CD4-positive, alpha-beta memory T cell (primary cell): ENCODE measurements at regions not wholly inside any gene's neighbourhood (a gene's known extent, or its start where the extent isn't known, plus 50 kb on each side); places are given as distances from the start of the nearest gene placed in this dataset.

Experiments used
- CTCF ChIA-PET: fragments of 350-600 bp; sonication (Branson Sonifier 250); formaldehyde crosslinking; loops from one replicate; lab custom pipeline; 2021; ENCODE audit warnings: inconsistent platforms; ENCODE audit not compliant: partially characterized antibody; lab: Charles Lee
- POLR2A ChIA-PET: fragments of 350-600 bp; sonication (Branson Sonifier 250); formaldehyde crosslinking; loops from one replicate; lab custom pipeline; 2021; ENCODE audit not compliant: partially characterized antibody; lab: Charles Lee
- DNase-seq, 5 donors: peaks; one replicate each; pipeline versions ENCODE4 v3.0.0 to v3.0.0-alpha.2; 2020 to 2022; ENCODE audit warnings: mixed read lengths in 1 of 5
- H3K27ac ChIP-seq: one replicate; pipeline ENCODE4 v1.7.0; 2013; ENCODE audit warnings: low read depth, low read length
- H3K27me3 ChIP-seq: 2 replicates; pipeline ENCODE4 v1.7.0; 2013; ENCODE audit warnings: mild to moderate bottlenecking, low read length, moderate library complexity; ENCODE audit not compliant: insufficient read depth
- H3K36me3 ChIP-seq: 2 replicates; pipeline ENCODE4 v1.7.0; 2013; ENCODE audit warnings: mild to moderate bottlenecking, low read length, moderate library complexity; ENCODE audit not compliant: insufficient read depth
- H3K4me1 ChIP-seq: 2 replicates; pipeline ENCODE4 v1.7.0; 2013; ENCODE audit warnings: mild to moderate bottlenecking, low read length, moderate library complexity; ENCODE audit not compliant: insufficient read depth
- H3K4me3 ChIP-seq, 2 donors: one replicate each; pipeline ENCODE4 v1.7.0; 2013; ENCODE audit warnings: low read length in 2 of 2, mild to moderate bottlenecking in 1 of 2
- H3K9me3 ChIP-seq, 2 donors: one replicate each; pipeline ENCODE4 v1.7.0; 2013; ENCODE audit warnings: low read length in 2 of 2, control low read depth in 1 of 2; ENCODE audit not compliant: control insufficient read depth in 1 of 2
- H3K27ac Mint-ChIP-seq, 7 donors: one replicate each; pipeline ENCODE4 v1.8.0; 2020 to 2021; ENCODE audit warnings: mixed read lengths in 7 of 7, mild to moderate bottlenecking in 6 of 7, inconsistent platforms in 3 of 7, moderate library complexity in 3 of 7
- H3K27me3 Mint-ChIP-seq, 2 donors: one replicate each; pipeline ENCODE4 v1.8.0; 2020 to 2021; ENCODE audit warnings: mixed read lengths in 2 of 2
- H3K36me3 Mint-ChIP-seq, 2 donors: one replicate each; pipeline ENCODE4 v1.8.0; 2020 to 2021; ENCODE audit warnings: mixed read lengths in 2 of 2, inconsistent platforms in 1 of 2, mild to moderate bottlenecking in 1 of 2
- H3K4me1 Mint-ChIP-seq, 4 donors: one replicate each; pipeline ENCODE4 v1.8.0; 2020 to 2021; ENCODE audit warnings: mixed read lengths in 4 of 4, mild to moderate bottlenecking in 1 of 4
- H3K4me3 Mint-ChIP-seq, 8 donors: one replicate each; pipeline ENCODE4 v1.8.0; 2020 to 2021; ENCODE audit warnings: mixed read lengths in 8 of 8, mild to moderate bottlenecking in 7 of 8, moderate library complexity in 6 of 8, inconsistent platforms in 3 of 8
- H3K9me3 Mint-ChIP-seq, 8 donors: one replicate each; pipeline ENCODE4 v1.8.0; 2020 to 2021; ENCODE audit warnings: mixed read lengths in 8 of 8, mild to moderate bottlenecking in 5 of 8, inconsistent platforms in 3 of 8, moderate library complexity in 1 of 8
- intact Hi-C: fragments of 100-400 bp; cut with micrococcal nuclease; formaldehyde crosslinking; loops from one replicate; pipeline ENCODE4 v1.15.1; 2023

GRCh38 chr4:128524311-128524710 lies 236.7 kb upstream of the PGRMC2 start:
- Histone ChIP-seq H3K27me3 (no peaks in the 10 kb centered on the region), H3K9me3 (no peaks in the 10 kb centered on the region), H3K4me1 (no peaks in the 10 kb centered on the region), H3K27ac (no peak overlapping the region), H3K36me3 (no peaks in the 10 kb centered on the region), H3K4me3 (no peak overlapping the region)
- Mint-ChIP-seq H3K27ac (no peak overlapping the region), H3K4me3 (no peak overlapping the region), H3K4me1 (peaks cover 0 to 1% (median 0%) of the 10 kb centered on the region in 4 donors), H3K9me3 (peaks cover 0 to 2% (median 0%) of the 10 kb centered on the region in 8 donors), H3K36me3 (no peaks in the 10 kb centered on the region), H3K27me3 (peaks cover 6 to 10% of the 10 kb centered on the region in 2 donors)
- CTCF ChIA-PET = no interaction called here
- intact Hi-C loops = no loop called here
- POLR2A ChIA-PET = no interaction called here
- no peak for DNase-seq

- peaks cover 0 to 2% (median 0%) of the 10 kb centered on the region in 8 donors for H3K9me3 Mint-ChIP-seq
- Histone ChIP-seq H3K27ac (no peak overlapping the region), H3K4me3 (no peak overlapping the region), H3K9me3 (no peaks in the 10 kb centered on the region), H3K36me3 (no peaks in the 10 kb centered on the region), H3K4me1 (no peaks in the 10 kb centered on the region), H3K27me3 (no peaks in the 10 kb centered on the region)
- DNase-seq = no peak
- intact Hi-C loops = no loop called here
- H3K4me3 Mint-ChIP-seq = no peak overlapping the region
- CTCF ChIA-PET = no interaction called here
- peaks cover 6 to 10% of the 10 kb centered on the region in 2 donors for H3K27me3 Mint-ChIP-seq
- H3K36me3 Mint-ChIP-seq = no peaks in the 10 kb centered on the region
- H3K27ac Mint-ChIP-seq = no peak overlapping the region
- POLR2A ChIA-PET = no interaction called here
- H3K4me1 Mint-ChIP-seq = peaks cover 0 to 1% (median 0%) of the 10 kb centered on the region in 4 donors
Measured at GRCh38 chr4:128521648-128522111, 234.1 kb upstream of the PGRMC2 start.

- H3K27ac Mint-ChIP-seq = no peak overlapping the region
- DNase-seq = no peak
- Histone ChIP-seq H3K36me3 (no peaks in the 10 kb centered on the region), H3K4me1 (no peaks in the 10 kb centered on the region), H3K9me3 (no peaks in the 10 kb centered on the region), H3K27me3 (no peaks in the 10 kb centered on the region), H3K27ac (no peak overlapping the region), H3K4me3 (no peak overlapping the region)
- intact Hi-C loops = no loop called here
- H3K36me3 Mint-ChIP-seq = no peaks in the 10 kb centered on the region
- no peak overlapping the region for H3K4me3 Mint-ChIP-seq
- peaks cover 0 to 2% (median 0%) of the 10 kb centered on the region in 8 donors for H3K9me3 Mint-ChIP-seq
- POLR2A ChIA-PET = no interaction called here
- peaks cover 6 to 10% of the 10 kb centered on the region in 2 donors for H3K27me3 Mint-ChIP-seq
- CTCF ChIA-PET = no interaction called here
- peaks cover 0 to 1% (median 0%) of the 10 kb centered on the region in 4 donors for H3K4me1 Mint-ChIP-seq
Measured at GRCh38 chr4:128521156-128521555, 233.5 kb upstream of the PGRMC2 start.

GRCh38 chr4:128519163-128519830 lies 231.7 kb upstream of the PGRMC2 start:
- no peak for DNase-seq
- Mint-ChIP-seq H3K4me1 (peaks cover 2 to 6% (median 4%) of the 10 kb centered on the region in 4 donors), H3K9me3 (peaks cover 0 to 2% (median 0%) of the 10 kb centered on the region in 8 donors), H3K36me3 (no peaks in the 10 kb centered on the region), H3K4me3 (no peak overlapping the region), H3K27me3 (peaks cover 6 to 8% of the 10 kb centered on the region in 2 donors), H3K27ac (no peak overlapping the region)
- H3K4me3 ChIP-seq = no peak overlapping the region
- no peaks in the 10 kb centered on the region for H3K36me3 ChIP-seq
- intact Hi-C loops = no loop called here
- POLR2A ChIA-PET = no interaction called here
- H3K27me3 ChIP-seq = no peaks in the 10 kb centered on the region
- CTCF ChIA-PET = no interaction called here
- H3K4me1 ChIP-seq = no peaks in the 10 kb centered on the region
- H3K27ac ChIP-seq = no peak overlapping the region
- H3K9me3 ChIP-seq = no peaks in the 10 kb centered on the region

GRCh38 chr4:128517739-128518510 lies 230.3 kb upstream of the PGRMC2 start:
- DNase-seq = no peak
- Mint-ChIP-seq H3K27ac (no peak overlapping the region), H3K4me3 (no peak overlapping the region), H3K36me3 (no peaks in the 10 kb centered on the region), H3K27me3 (peaks cover 6 to 8% of the 10 kb centered on the region in 2 donors), H3K9me3 (no peaks in the 10 kb centered on the region), H3K4me1 (peaks cover 7 to 18% (median 11%) of the 10 kb centered on the region in 4 donors)
- Histone ChIP-seq H3K9me3 (no peaks in the 10 kb centered on the region), H3K27ac (no peak overlapping the region), H3K4me3 (no peak overlapping the region), H3K36me3 (no peaks in the 10 kb centered on the region), H3K27me3 (no peaks in the 10 kb centered on the region), H3K4me1 (no peaks in the 10 kb centered on the region)
- ChIA-PET CTCF (no interaction called here), POLR2A (no interaction called here)
- intact Hi-C loops = no loop called here

- no peaks in the 10 kb centered on the region for H3K9me3 Mint-ChIP-seq
- Histone ChIP-seq H3K36me3 (no peaks in the 10 kb centered on the region), H3K27ac (no peak overlapping the region), H3K4me3 (no peak overlapping the region), H3K9me3 (no peaks in the 10 kb centered on the region), H3K27me3 (no peaks in the 10 kb centered on the region), H3K4me1 (no peaks in the 10 kb centered on the region)
- ChIA-PET POLR2A (no interaction called here), CTCF (no interaction called here)
- no peak for DNase-seq
- no peaks in the 10 kb centered on the region for H3K36me3 Mint-ChIP-seq
- peaks cover 4 to 5% of the 10 kb centered on the region in 2 donors for H3K27me3 Mint-ChIP-seq
- H3K27ac Mint-ChIP-seq = no peak overlapping the region
- intact Hi-C loops = no loop called here
- H3K4me1 Mint-ChIP-seq = peaks cover 7 to 21% (median 14%) of the 10 kb centered on the region in 4 donors
- no peak overlapping the region for H3K4me3 Mint-ChIP-seq
Measured at GRCh38 chr4:128517096-128517738, 229.6 kb upstream of the PGRMC2 start.

GRCh38 chr4:128516301-128516969 lies 228.8 kb upstream of the PGRMC2 start:
- Mint-ChIP-seq H3K4me1 (peaks cover 7 to 21% (median 14%) of the 10 kb centered on the region in 4 donors), H3K4me3 (no peak overlapping the region), H3K36me3 (no peaks in the 10 kb centered on the region), H3K27ac (no peak overlapping the region), H3K9me3 (no peaks in the 10 kb centered on the region), H3K27me3 (peaks cover 0 to 7% of the 10 kb centered on the region in 2 donors)
- Histone ChIP-seq H3K36me3 (no peaks in the 10 kb centered on the region), H3K4me3 (no peak overlapping the region), H3K27me3 (no peaks in the 10 kb centered on the region), H3K9me3 (no peaks in the 10 kb centered on the region), H3K27ac (no peak overlapping the region), H3K4me1 (no peaks in the 10 kb centered on the region)
- CTCF ChIA-PET = no interaction called here
- POLR2A ChIA-PET = no interaction called here
- no peak for DNase-seq
- intact Hi-C loops = no loop called here
